ENCODE measurements at regions not wholly inside any gene's neighbourhood (a gene's known extent, or its start where the extent isn't known, plus 50 kb on each side); places are given as distances from the start of the nearest gene placed in this dataset.
A peak's percentile ranks its signal among the peaks of the same experiment; 100 is the strongest.

GRCh38 chr1:185568155-185569123 lies 165.8 kb upstream of the HMCN1 start:
- DNase-seq (ENCODE audit: insufficient read length, low spot score) (no peak), FAIRE-seq (no peak)

GRCh38 chr1:185567440-185567839 lies 166.8 kb upstream of the HMCN1 start:
- no peak for TF ChIP-seq CTCF (IDR thresholded peaks at IDR 0.05; ENCODE audit: insufficient read depth, missing control alignments)
- DNase-seq (ENCODE audit: insufficient read length, low spot score): no peak
- no peak for FAIRE-seq

More at GRCh38 chr1:185568155-185569123, 165.8 kb upstream of the HMCN1 start:
- TF ChIP-seq CTCF (IDR thresholded peaks at IDR 0.05; ENCODE audit: insufficient read depth, missing control alignments): no peak

- DNase-seq (ENCODE audit: insufficient read length, low spot score) (no peak), FAIRE-seq (peak; percentile 84)
- TF ChIP-seq CTCF (IDR thresholded peaks at IDR 0.05; ENCODE audit: insufficient read depth, missing control alignments): no peak
These were observed 167.2 kb upstream of the HMCN1 start for GRCh38 chr1:185566995-185567394.

GRCh38 chr1:185565302-185565701 lies 168.9 kb upstream of the HMCN1 start:
- FAIRE-seq (no peak), DNase-seq (ENCODE audit: insufficient read length, low spot score) (no peak)
- no peak for TF ChIP-seq CTCF (IDR thresholded peaks at IDR 0.05; ENCODE audit: insufficient read depth, missing control alignments)

GRCh38 chr1:185564816-185565215 lies 169.4 kb upstream of the HMCN1 start:
- no peak for DNase-seq (ENCODE audit: insufficient read length, low spot score)
- FAIRE-seq: no peak

GRCh38 chr1:185562461-185563359 lies 171.5 kb upstream of the HMCN1 start:
- DNase-seq (ENCODE audit: insufficient read length, low spot score) (no peak), FAIRE-seq (peak; percentile 87)

More at GRCh38 chr1:185564816-185565215, 169.4 kb upstream of the HMCN1 start:
- no peak for TF ChIP-seq CTCF (IDR thresholded peaks at IDR 0.05; ENCODE audit: insufficient read depth, missing control alignments)

More at GRCh38 chr1:185562461-185563359, 171.5 kb upstream of the HMCN1 start:
- no peak for TF ChIP-seq CTCF (IDR thresholded peaks at IDR 0.05; ENCODE audit: insufficient read depth, missing control alignments)

Data from D721Med (cell line).